ENCODE measurements at regions not wholly inside any gene's neighbourhood (a gene's known extent, or its start where the extent isn't known, plus 50 kb on each side); places are given as distances from the start of the nearest gene placed in this dataset.

- TF ChIP-seq POLR2A (IDR thresholded peaks at IDR 0.05) (no peak), CTCF (IDR thresholded peaks at IDR 0.05) (no peak), POLR2AphosphoS5 (IDR thresholded peaks at IDR 0.05) (no peak), EP300 (IDR thresholded peaks at IDR 0.05) (no peak)
Observed at GRCh38 chr14:101482066-101482465, 79.2 kb upstream of the DIO3 start.

All from suprapubic skin (tissue), 4 donors.